ENCODE measurements at regions not wholly inside any gene's neighbourhood (a gene's known extent, or its start where the extent isn't known, plus 50 kb on each side); places are given as distances from the start of the nearest gene placed in this dataset.

- no peak for TF ChIP-seq CTCF (optimal IDR thresholded peaks at IDR 0.05 in 1 of 3, IDR thresholded peaks at IDR 0.05 in 1 of 3, conservative IDR thresholded peaks at IDR 0.05 in 1 of 3; ENCODE audit: extremely low read depth in 1 of 3, insufficient read depth in 2 of 3, low read length in 3 of 3)
- TF ChIP-seq EZH2 (IDR thresholded peaks at IDR 0.05; ENCODE audit: low read length), result no peak
Measured at GRCh38 chr16:55207693-55208428, 116.1 kb upstream of the IRX6 start.
